ENCODE measurements at regions not wholly inside any gene's neighbourhood (a gene's known extent, or its start where the extent isn't known, plus 50 kb on each side); places are given as distances from the start of the nearest gene placed in this dataset.

GRCh38 chr5:142219146-142219545 is 105.7 kb downstream of the SPRY4 start:
- no peaks in the 10 kb centered on the region for H4K20me1 ChIP-seq (ENCODE audit: insufficient read depth)
- peaks cover 15% of the 10 kb centered on the region for H3K4me1 ChIP-seq (ENCODE audit: insufficient read depth)
- no peaks in the 10 kb centered on the region for H3K9me3 ChIP-seq (ENCODE audit: low read depth)
- H3K27me3 ChIP-seq (replicated peaks; ENCODE audit: insufficient read depth), result no peaks in the 10 kb centered on the region
- DNase-seq, result no peak
- in situ Hi-C loops (cut with MboI), result no loop called here
- 91 to 95% methylated on average over 7 of the region's 7 CpGs for WGBS, 2 experiments (ENCODE audit: low coverage in 1 of 2, low lambda C conversion rate in 2 of 2, missing lambda C conversion rate in 2 of 2)
- H3K9me2 ChIP-seq (ENCODE audit: insufficient read depth), result no peaks in the 10 kb centered on the region
- TF ChIP-seq EZH2 (IDR thresholded peaks at IDR 0.05; ENCODE audit: insufficient read depth, poor library complexity, severe bottlenecking), result no peak
- no peak for TF ChIP-seq EZH2phosphoT487 (IDR thresholded peaks at IDR 0.05; ENCODE audit: insufficient read depth, low read depth)
- H3K79me2 ChIP-seq (ENCODE audit: insufficient read depth), result no peaks in the 10 kb centered on the region
- H3F3A ChIP-seq (ENCODE audit: insufficient read depth), result 0 out of 2 replicates have a peak, but pooled peaks cover 10% of the 10 kb centered on the region
- no peaks in the 10 kb centered on the region for H3K36me3 ChIP-seq (ENCODE audit: low read depth)
- no peak overlapping the region for H2AFZ ChIP-seq
- H3K27ac ChIP-seq, result no peak overlapping the region
- H3K4me2 ChIP-seq (ENCODE audit: unreplicated experiment), result no peak overlapping the region
- no peak overlapping the region for H3K9ac ChIP-seq
- no peak overlapping the region for H3K4me3 ChIP-seq

GRCh38 chr5:142216931-142217330 is 107.9 kb downstream of the SPRY4 start:
- no peak for DNase-seq
- Histone ChIP-seq H3F3A (ENCODE audit: insufficient read depth) (0 out of 2 replicates have a peak, but pooled peaks cover 10% of the 10 kb centered on the region), H2AFZ (no peak overlapping the region), H3K79me2 (ENCODE audit: insufficient read depth) (no peaks in the 10 kb centered on the region), H3K9me2 (ENCODE audit: insufficient read depth) (no peaks in the 10 kb centered on the region), H3K27me3 (replicated peaks; ENCODE audit: insufficient read depth) (no peaks in the 10 kb centered on the region), H4K20me1 (ENCODE audit: insufficient read depth) (no peaks in the 10 kb centered on the region), H3K27ac (no peak overlapping the region), H3K4me2 (ENCODE audit: unreplicated experiment) (no peak overlapping the region), H3K4me1 (ENCODE audit: insufficient read depth) (peaks cover 15% of the 10 kb centered on the region), H3K9ac (no peak overlapping the region), H3K9me3 (ENCODE audit: low read depth) (no peaks in the 10 kb centered on the region), H3K36me3 (ENCODE audit: low read depth) (no peaks in the 10 kb centered on the region), H3K4me3 (no peak overlapping the region)
- WGBS, 2 experiments (ENCODE audit: low coverage in 1 of 2, low lambda C conversion rate in 2 of 2, missing lambda C conversion rate in 2 of 2), result 99 to 100% methylated on average over 3 of the region's 3 CpGs
- in situ Hi-C loops (cut with MboI), result no loop called here
- TF ChIP-seq EZH2 (IDR thresholded peaks at IDR 0.05; ENCODE audit: insufficient read depth, poor library complexity, severe bottlenecking) (no peak), EZH2phosphoT487 (IDR thresholded peaks at IDR 0.05; ENCODE audit: insufficient read depth, low read depth) (no peak)

GRCh38 chr5:142215915-142216681 is 107.5 kb downstream of the NDFIP1 start:
- TF ChIP-seq EZH2phosphoT487 (IDR thresholded peaks at IDR 0.05; ENCODE audit: insufficient read depth, low read depth), result 0 out of 2 replicates have a peak, but pooled peaks have one; percentile 70
- no peak for TF ChIP-seq EZH2 (IDR thresholded peaks at IDR 0.05; ENCODE audit: insufficient read depth, poor library complexity, severe bottlenecking)
- Histone ChIP-seq H3K79me2 (ENCODE audit: insufficient read depth) (no peaks in the 10 kb centered on the region), H3K4me2 (ENCODE audit: unreplicated experiment) (peak overlapping the region; percentile 41), H3K9me2 (ENCODE audit: insufficient read depth) (no peaks in the 10 kb centered on the region), H3K27me3 (replicated peaks; ENCODE audit: insufficient read depth) (no peaks in the 10 kb centered on the region), H4K20me1 (ENCODE audit: insufficient read depth) (no peaks in the 10 kb centered on the region), H2AFZ (peak overlapping the region; percentile 20; the same call in 1 of the 2 replicates), H3K36me3 (ENCODE audit: low read depth) (no peaks in the 10 kb centered on the region), H3K27ac (peak overlapping the region; percentile 8; the same call in 1 of the 2 replicates), H3K9me3 (ENCODE audit: low read depth) (no peaks in the 10 kb centered on the region), H3K4me1 (ENCODE audit: insufficient read depth) (peaks cover 15% of the 10 kb centered on the region), H3F3A (ENCODE audit: insufficient read depth) (0 out of 2 replicates have a peak, but pooled peaks cover 10% of the 10 kb centered on the region), H3K4me3 (peak overlapping the region; percentile 48), H3K9ac (no peak overlapping the region)
- peak; percentile 95 for DNase-seq
- WGBS, 2 experiments (ENCODE audit: low coverage in 1 of 2, low lambda C conversion rate in 2 of 2, missing lambda C conversion rate in 2 of 2), result 12 to 19% methylated on average over 12 to 14 of the region's 14 CpGs
- in situ Hi-C loops (cut with MboI), result no loop called here

- Histone ChIP-seq H3K79me2 (ENCODE audit: insufficient read depth) (no peaks in the 10 kb centered on the region), H3F3A (ENCODE audit: insufficient read depth) (0 out of 2 replicates have a peak, but pooled peaks cover 10% of the 10 kb centered on the region), H3K4me1 (ENCODE audit: insufficient read depth) (peaks cover 15% of the 10 kb centered on the region), H3K9me3 (ENCODE audit: low read depth) (no peaks in the 10 kb centered on the region), H3K9me2 (ENCODE audit: insufficient read depth) (no peaks in the 10 kb centered on the region), H3K27ac (no peak overlapping the region), H4K20me1 (ENCODE audit: insufficient read depth) (no peaks in the 10 kb centered on the region), H3K4me3 (no peak overlapping the region), H2AFZ (no peak overlapping the region), H3K27me3 (replicated peaks; ENCODE audit: insufficient read depth) (peaks cover 11% of the 10 kb centered on the region; the same call in 1 of the 2 replicates), H3K4me2 (ENCODE audit: unreplicated experiment) (no peak overlapping the region), H3K9ac (no peak overlapping the region), H3K36me3 (ENCODE audit: low read depth) (no peaks in the 10 kb centered on the region)
- in situ Hi-C loops (cut with MboI), result no loop called here
- no peak for DNase-seq
- TF ChIP-seq EZH2phosphoT487 (IDR thresholded peaks at IDR 0.05; ENCODE audit: insufficient read depth, low read depth) (no peak), EZH2 (IDR thresholded peaks at IDR 0.05; ENCODE audit: insufficient read depth, poor library complexity, severe bottlenecking) (no peak)
- WGBS, 2 experiments (ENCODE audit: low coverage in 1 of 2, low lambda C conversion rate in 2 of 2, missing lambda C conversion rate in 2 of 2), result 92 to 96% methylated on average over 2 of the region's 2 CpGs
Measured at GRCh38 chr5:142213077-142213476, 104.5 kb downstream of the NDFIP1 start.
